Stomach (tissue), 4 donors: ENCODE measurements at regions not wholly inside any gene's neighbourhood (a gene's known extent, or its start where the extent isn't known, plus 50 kb on each side); places are given as distances from the start of the nearest gene placed in this dataset.

Experiments
- EP300 ChIP-seq: sonication (generic); formaldehyde crosslinking; IDR thresholded peaks from one replicate; pipeline ENCODE4 v1.6.1; 2017; ENCODE audit warnings: antibody characterized with exemption
- POLR2A ChIP-seq, 4 donors: fragments of 450-650 bp; IDR thresholded peaks; one replicate each; pipeline ENCODE4 v1.6.1; 2016; ENCODE audit warnings: antibody characterized with exemption in 4 of 4, control low read depth in 2 of 4, mild to moderate bottlenecking in 1 of 4, moderate library complexity in 1 of 4
- TF ChIP-seq, protein P1 (sequence below), 7 experiments: fragments of 450-650 bp in 4 of 7; fragments of 200-600 bp in 3 of 7; sonication (generic) in 3 of 7; IDR thresholded peaks; one replicate each; pipeline ENCODE4 v1.5.1; 2016 to 2019; ENCODE audit warnings: antibody characterized with exemption in 7 of 7, control low read depth in 2 of 7, mild to moderate bottlenecking in 1 of 7

DNA sequence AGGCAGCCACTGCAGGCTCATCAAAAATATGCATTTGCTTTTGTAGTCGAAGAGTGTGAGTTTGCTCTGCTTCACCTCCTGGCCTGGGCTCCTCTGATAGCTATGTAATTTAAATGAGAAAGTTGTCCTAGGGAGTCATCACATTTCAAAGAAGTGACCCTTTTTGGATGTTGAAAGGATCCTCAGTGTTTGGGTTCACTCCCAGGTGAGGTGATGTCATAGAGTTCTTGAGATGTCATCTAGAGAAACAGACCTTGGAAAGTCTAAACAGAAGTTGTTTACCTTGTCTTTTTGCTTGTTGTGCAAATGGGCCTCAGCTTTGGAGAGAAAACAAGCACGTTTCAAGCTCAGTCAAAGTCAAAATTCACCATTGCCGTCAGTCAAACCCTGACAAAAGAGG lies 92.0 kb upstream of the BARHL2 start:
- TF ChIP-seq, protein P1, sequence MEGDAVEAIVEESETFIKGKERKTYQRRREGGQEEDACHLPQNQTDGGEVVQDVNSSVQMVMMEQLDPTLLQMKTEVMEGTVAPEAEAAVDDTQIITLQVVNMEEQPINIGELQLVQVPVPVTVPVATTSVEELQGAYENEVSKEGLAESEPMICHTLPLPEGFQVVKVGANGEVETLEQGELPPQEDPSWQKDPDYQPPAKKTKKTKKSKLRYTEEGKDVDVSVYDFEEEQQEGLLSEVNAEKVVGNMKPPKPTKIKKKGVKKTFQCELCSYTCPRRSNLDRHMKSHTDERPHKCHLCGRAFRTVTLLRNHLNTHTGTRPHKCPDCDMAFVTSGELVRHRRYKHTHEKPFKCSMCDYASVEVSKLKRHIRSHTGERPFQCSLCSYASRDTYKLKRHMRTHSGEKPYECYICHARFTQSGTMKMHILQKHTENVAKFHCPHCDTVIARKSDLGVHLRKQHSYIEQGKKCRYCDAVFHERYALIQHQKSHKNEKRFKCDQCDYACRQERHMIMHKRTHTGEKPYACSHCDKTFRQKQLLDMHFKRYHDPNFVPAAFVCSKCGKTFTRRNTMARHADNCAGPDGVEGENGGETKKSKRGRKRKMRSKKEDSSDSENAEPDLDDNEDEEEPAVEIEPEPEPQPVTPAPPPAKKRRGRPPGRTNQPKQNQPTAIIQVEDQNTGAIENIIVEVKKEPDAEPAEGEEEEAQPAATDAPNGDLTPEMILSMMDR (IDR thresholded peaks at IDR 0.05), result no peak
- TF ChIP-seq POLR2A (IDR thresholded peaks at IDR 0.05) (no peak), EP300 (no peak)
